ENCODE measurements at regions not wholly inside any gene's neighbourhood (a gene's known extent, or its start where the extent isn't known, plus 50 kb on each side); places are given as distances from the start of the nearest gene placed in this dataset.

DNA sequence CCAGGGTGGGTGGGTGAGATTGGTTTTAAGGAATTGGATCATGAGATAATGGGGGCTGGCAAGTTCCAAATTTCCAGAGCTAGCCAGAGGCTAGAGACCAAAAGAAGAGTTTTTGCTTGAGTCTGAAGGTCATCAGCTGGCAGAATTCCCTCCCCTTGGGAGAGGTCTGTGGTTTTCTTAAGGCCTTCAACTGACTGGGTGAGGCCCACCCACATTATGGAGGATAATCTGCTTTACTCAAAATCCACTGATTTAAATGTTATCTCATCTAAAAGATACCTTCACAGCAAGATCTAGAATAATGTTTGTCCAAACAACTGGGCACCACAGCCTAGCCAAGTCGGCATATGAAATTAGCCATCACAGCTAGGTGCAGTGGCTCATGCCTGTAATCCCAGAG lies 156.4 kb downstream of the URB2 start:
- H3K4me3 ChIP-seq (ENCODE audit: low read length in 2 of 2): no peak overlapping the region

DNA sequence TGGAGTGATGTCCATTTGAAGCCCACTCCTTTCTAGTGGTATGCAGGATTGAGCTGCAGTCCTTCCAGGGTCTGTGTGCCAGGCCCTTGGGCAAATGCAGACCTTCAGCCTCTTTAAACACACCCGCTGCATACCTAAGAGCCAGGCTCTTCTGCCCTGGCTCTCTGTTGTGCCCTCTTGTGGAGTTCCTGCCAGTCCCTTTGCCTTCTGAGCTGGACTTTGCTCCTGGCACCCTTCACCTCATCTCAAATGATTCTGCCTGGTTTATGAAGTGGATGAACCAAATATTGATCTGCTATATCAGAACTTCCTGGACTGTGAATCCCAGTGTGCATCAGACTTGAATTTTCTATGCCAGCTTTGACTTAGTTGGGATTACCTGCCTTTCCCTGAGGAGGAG lies 158.8 kb downstream of the URB2 start:
- Histone ChIP-seq H3K4me1 (ENCODE audit: control insufficient read depth in 2 of 2, insufficient read depth in 1 of 2, low read depth in 1 of 2, low read length in 2 of 2) (peaks cover 0 to 5% of the 10 kb centered on the region in 2 donors), H2BK15ac (ENCODE audit: low read length) (no peak overlapping the region), H3K23ac (ENCODE audit: low read depth, low read length, poor library complexity) (no peak overlapping the region), H3K4ac (ENCODE audit: low read length) (no peak overlapping the region), H3K14ac (ENCODE audit: low read length) (peak overlapping the region; percentile 9), H2AK5ac (ENCODE audit: low read depth, low read length) (no peak overlapping the region), H3K27me3 (ENCODE audit: control insufficient read depth in 3 of 3, insufficient read depth in 3 of 3, low read depth in 1 of 3, low read length in 3 of 3) (no peaks in the 10 kb centered on the region), H2BK12ac (ENCODE audit: low read length) (no peak overlapping the region), H2BK120ac (ENCODE audit: low read depth, low read length) (no peak overlapping the region), H3K4me3 (ENCODE audit: low read length in 2 of 2) (no peak overlapping the region), H2AFZ (ENCODE audit: low read length) (no peak overlapping the region), H2BK5ac (ENCODE audit: low read length) (no peak overlapping the region), H3K4me2 (ENCODE audit: insufficient read depth, low read length, poor library complexity, severe bottlenecking) (no peak overlapping the region), H4K8ac (ENCODE audit: low read depth, low read length) (no peak overlapping the region), H3K18ac (ENCODE audit: low read length) (no peak overlapping the region), H3K9ac (ENCODE audit: low read depth, low read length, poor library complexity) (no peak overlapping the region), H3K27ac (replicated peaks; ENCODE audit: low read length) (no peak overlapping the region), H3K79me1 (ENCODE audit: low read depth, low read length) (peaks cover 3% of the 10 kb centered on the region), H3K9me3 (replicated peaks in 1 of 2; ENCODE audit: control insufficient read depth in 2 of 2, insufficient read depth in 1 of 2, low read depth in 1 of 2, low read length in 2 of 2) (peaks cover 6% of the 10 kb centered on the region in 2 donors), H4K91ac (ENCODE audit: low read depth, low read length, poor library complexity) (no peak overlapping the region), H3K36me3 (replicated peaks in 1 of 2; ENCODE audit: control insufficient read depth in 2 of 2, insufficient read depth in 2 of 2, low read length in 2 of 2) (peaks cover 0 to 2% of the 10 kb centered on the region in 2 donors)
- no CpG with 5 or more reads among the region's 1 CpG for WGBS, 2 donors (ENCODE audit: extremely low coverage in 2 of 2, insufficient read length in 2 of 2, insufficient replicate concordance in 1 of 2)
- no peak for DNase-seq (ENCODE audit: low spot score)

More for the DNA sequence above, 156.4 kb downstream of the URB2 start:
- Histone ChIP-seq H3K23ac (ENCODE audit: low read depth, low read length, poor library complexity) (no peak overlapping the region), H3K18ac (ENCODE audit: low read length) (no peak overlapping the region), H4K8ac (ENCODE audit: low read depth, low read length) (no peak overlapping the region), H3K27me3 (ENCODE audit: control insufficient read depth in 3 of 3, insufficient read depth in 3 of 3, low read depth in 1 of 3, low read length in 3 of 3) (no peaks in the 10 kb centered on the region), H2BK12ac (ENCODE audit: low read length) (no peak overlapping the region), H3K9me3 (replicated peaks in 1 of 2; ENCODE audit: control insufficient read depth in 2 of 2, insufficient read depth in 1 of 2, low read depth in 1 of 2, low read length in 2 of 2) (peaks cover 0 to 3% of the 10 kb centered on the region in 2 donors), H3K4ac (ENCODE audit: low read length) (no peak overlapping the region), H3K79me1 (ENCODE audit: low read depth, low read length) (no peaks in the 10 kb centered on the region), H2AK5ac (ENCODE audit: low read depth, low read length) (no peak overlapping the region), H4K91ac (ENCODE audit: low read depth, low read length, poor library complexity) (no peak overlapping the region), H2BK120ac (ENCODE audit: low read depth, low read length) (no peak overlapping the region), H2AFZ (ENCODE audit: low read length) (no peak overlapping the region), H3K27ac (replicated peaks; ENCODE audit: low read length) (no peak overlapping the region), H3K14ac (ENCODE audit: low read length) (no peak overlapping the region), H3K36me3 (replicated peaks in 1 of 2; ENCODE audit: control insufficient read depth in 2 of 2, insufficient read depth in 2 of 2, low read length in 2 of 2) (no peaks in the 10 kb centered on the region), H3K4me2 (ENCODE audit: insufficient read depth, low read length, poor library complexity, severe bottlenecking) (no peak overlapping the region), H2BK15ac (ENCODE audit: low read length) (no peak overlapping the region), H2BK5ac (ENCODE audit: low read length) (no peak overlapping the region), H3K9ac (ENCODE audit: low read depth, low read length, poor library complexity) (no peak overlapping the region), H3K4me1 (ENCODE audit: control insufficient read depth in 2 of 2, insufficient read depth in 1 of 2, low read depth in 1 of 2, low read length in 2 of 2) (peaks cover 2% of the 10 kb centered on the region in 2 donors)
- no peak for DNase-seq (ENCODE audit: low spot score)
- no CpG with 5 or more reads among the region's 1 CpG for WGBS, 2 donors (ENCODE audit: extremely low coverage in 2 of 2, insufficient read length in 2 of 2, insufficient replicate concordance in 1 of 2)

DNA sequence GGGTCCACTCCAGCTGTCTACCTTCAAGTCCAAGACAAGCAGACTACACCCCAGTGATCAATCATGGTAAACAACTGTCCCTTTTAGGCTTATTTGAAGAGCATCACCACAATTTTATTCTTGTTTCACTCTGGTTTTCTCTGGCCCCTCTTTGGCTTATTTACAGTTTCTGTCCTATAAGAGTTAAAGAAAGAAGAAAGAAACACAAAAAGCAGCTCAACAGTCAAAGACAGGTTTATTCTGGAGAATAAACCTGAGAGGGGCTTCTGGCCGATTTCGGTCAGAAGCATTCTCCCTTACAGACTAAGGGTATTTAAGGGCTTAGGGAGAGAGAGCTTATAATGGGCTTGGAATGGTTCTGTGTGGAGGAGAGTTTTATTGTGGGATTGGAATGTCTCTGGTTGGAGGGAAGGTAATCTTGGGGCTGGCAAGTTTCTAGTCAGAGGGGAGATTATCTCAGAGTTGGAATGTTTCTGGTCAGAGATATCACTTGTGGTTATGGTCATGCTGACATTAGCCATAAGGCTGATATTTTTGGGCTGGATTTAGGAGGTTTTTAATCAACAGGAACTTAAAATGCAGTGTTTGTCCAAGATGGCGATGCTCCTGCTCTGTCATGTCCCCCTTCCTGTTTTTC lies 161.0 kb downstream of the URB2 start:
- peaks cover 0 to 5% of the 10 kb centered on the region in 2 donors for H3K4me1 ChIP-seq (ENCODE audit: control insufficient read depth in 2 of 2, insufficient read depth in 1 of 2, low read depth in 1 of 2, low read length in 2 of 2)
- no peak overlapping the region for H2BK120ac ChIP-seq (ENCODE audit: low read depth, low read length)
- H3K9ac ChIP-seq (ENCODE audit: low read depth, low read length, poor library complexity): no peak overlapping the region
- no peak overlapping the region for H4K91ac ChIP-seq (ENCODE audit: low read depth, low read length, poor library complexity)
- H3K4me3 ChIP-seq (ENCODE audit: low read length in 2 of 2): no peak overlapping the region
- H2BK15ac ChIP-seq (ENCODE audit: low read length): no peak overlapping the region
- H3K79me1 ChIP-seq (ENCODE audit: low read depth, low read length): peaks cover 3% of the 10 kb centered on the region
- no peak overlapping the region for H3K4me2 ChIP-seq (ENCODE audit: insufficient read depth, low read length, poor library complexity, severe bottlenecking)
- no peak overlapping the region for H3K4ac ChIP-seq (ENCODE audit: low read length)
- no CpG with 5 or more reads among the region's 3 CpGs for WGBS, 2 donors (ENCODE audit: extremely low coverage in 2 of 2, insufficient read length in 2 of 2, insufficient replicate concordance in 1 of 2)
- H4K8ac ChIP-seq (ENCODE audit: low read depth, low read length): no peak overlapping the region
- no peak overlapping the region for H3K23ac ChIP-seq (ENCODE audit: low read depth, low read length, poor library complexity)
- no peak for DNase-seq (ENCODE audit: low spot score)
- H2BK5ac ChIP-seq (ENCODE audit: low read length): no peak overlapping the region
- no peak overlapping the region for H2AFZ ChIP-seq (ENCODE audit: low read length)
- H3K18ac ChIP-seq (ENCODE audit: low read length): no peak overlapping the region
- H3K27me3 ChIP-seq (ENCODE audit: control insufficient read depth in 3 of 3, insufficient read depth in 3 of 3, low read depth in 1 of 3, low read length in 3 of 3): no peaks in the 10 kb centered on the region
- no peak overlapping the region for H3K27ac ChIP-seq (replicated peaks; ENCODE audit: low read length)
- H3K9me3 ChIP-seq (replicated peaks in 1 of 2; ENCODE audit: control insufficient read depth in 2 of 2, insufficient read depth in 1 of 2, low read depth in 1 of 2, low read length in 2 of 2): peaks cover 6% of the 10 kb centered on the region in 2 donors
- no peak overlapping the region for H2BK12ac ChIP-seq (ENCODE audit: low read length)
- H3K36me3 ChIP-seq (replicated peaks in 1 of 2; ENCODE audit: control insufficient read depth in 2 of 2, insufficient read depth in 2 of 2, low read length in 2 of 2): peaks cover 0 to 2% of the 10 kb centered on the region in 2 donors
- no peak overlapping the region for H2AK5ac ChIP-seq (ENCODE audit: low read depth, low read length)
- H3K14ac ChIP-seq (ENCODE audit: low read length): no peak overlapping the region

DNA sequence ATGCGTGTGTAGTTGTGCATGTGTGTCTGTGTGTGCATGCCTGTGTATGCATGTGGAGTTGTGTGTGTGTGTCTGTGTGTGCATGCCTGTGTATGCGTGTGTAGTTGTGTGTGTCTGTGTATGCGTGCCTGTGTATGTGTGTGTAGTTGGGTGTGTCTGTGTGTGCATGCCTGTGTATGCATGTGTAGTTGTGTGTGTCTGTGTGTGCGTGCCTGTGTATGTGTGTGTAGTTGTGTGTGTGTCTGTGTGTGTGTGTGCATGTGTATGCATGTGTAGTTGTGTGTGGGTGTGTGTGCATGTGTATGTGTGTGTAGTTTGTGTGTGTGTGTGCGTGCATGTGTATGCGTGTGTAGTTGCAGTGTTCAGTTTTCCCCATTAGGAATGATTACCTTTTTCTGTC lies 162.0 kb downstream of the URB2 start:
- Histone ChIP-seq H2BK12ac (ENCODE audit: low read length) (no peak overlapping the region), H3K4me1 (ENCODE audit: control insufficient read depth in 2 of 2, insufficient read depth in 1 of 2, low read depth in 1 of 2, low read length in 2 of 2) (peaks cover 0 to 5% of the 10 kb centered on the region in 2 donors), H3K27ac (replicated peaks; ENCODE audit: low read length) (no peak overlapping the region), H3K18ac (ENCODE audit: low read length) (no peak overlapping the region), H3K14ac (ENCODE audit: low read length) (peak overlapping the region; percentile 87), H4K8ac (ENCODE audit: low read depth, low read length) (no peak overlapping the region), H3K23ac (ENCODE audit: low read depth, low read length, poor library complexity) (peak overlapping the region; percentile 90), H3K4me2 (ENCODE audit: insufficient read depth, low read length, poor library complexity, severe bottlenecking) (no peak overlapping the region), H3K27me3 (ENCODE audit: control insufficient read depth in 3 of 3, insufficient read depth in 3 of 3, low read depth in 1 of 3, low read length in 3 of 3) (no peaks in the 10 kb centered on the region), H2BK15ac (ENCODE audit: low read length) (no peak overlapping the region), H3K4me3 (ENCODE audit: low read length in 2 of 2) (peak overlapping the region in 1 of 2 donors; percentile 66), H4K91ac (ENCODE audit: low read depth, low read length, poor library complexity) (peak overlapping the region; percentile 94), H3K4ac (ENCODE audit: low read length) (no peak overlapping the region), H3K9ac (ENCODE audit: low read depth, low read length, poor library complexity) (peak overlapping the region; percentile 80), H3K79me1 (ENCODE audit: low read depth, low read length) (peaks cover 3% of the 10 kb centered on the region), H2AFZ (ENCODE audit: low read length) (no peak overlapping the region), H3K36me3 (replicated peaks in 1 of 2; ENCODE audit: control insufficient read depth in 2 of 2, insufficient read depth in 2 of 2, low read length in 2 of 2) (peaks cover 0 to 2% of the 10 kb centered on the region in 2 donors), H2AK5ac (ENCODE audit: low read depth, low read length) (no peak overlapping the region), H3K9me3 (replicated peaks in 1 of 2; ENCODE audit: control insufficient read depth in 2 of 2, insufficient read depth in 1 of 2, low read depth in 1 of 2, low read length in 2 of 2) (peaks cover 6% of the 10 kb centered on the region in 2 donors), H2BK120ac (ENCODE audit: low read depth, low read length) (no peak overlapping the region), H2BK5ac (ENCODE audit: low read length) (no peak overlapping the region)
- DNase-seq (ENCODE audit: low spot score): no peak
- WGBS, 2 donors (ENCODE audit: extremely low coverage in 2 of 2, insufficient read length in 2 of 2, insufficient replicate concordance in 1 of 2): no CpG with 5 or more reads among the region's 6 CpGs
